ENCODE measurements at regions not wholly inside any gene's neighbourhood (a gene's known extent, or its start where the extent isn't known, plus 50 kb on each side); places are given as distances from the start of the nearest gene placed in this dataset.

GRCh38 chr2:149781263-149781808 lies 193.8 kb upstream of the MMADHC start:
- Histone ChIP-seq H3K9me3 (replicated peaks; ENCODE audit: control insufficient read depth, insufficient read depth, low read length) (no peaks in the 10 kb centered on the region), H3K9me1 (replicated peaks; ENCODE audit: control insufficient read depth, extremely low read depth, insufficient read depth, low read length) (no peaks in the 10 kb centered on the region), H3K4me1 (ENCODE audit: control insufficient read depth, extremely low read depth, insufficient read depth, low read length) (no peaks in the 10 kb centered on the region), H3K79me2 (ENCODE audit: control insufficient read depth, insufficient read depth, low read length) (no peaks in the 10 kb centered on the region), H3K4me2 (ENCODE audit: insufficient read depth, low read length) (no peak overlapping the region), H3K36me3 (ENCODE audit: control insufficient read depth in 2 of 2, extremely low read depth in 1 of 2, insufficient read depth in 2 of 2, low read length in 2 of 2) (no peaks in the 10 kb centered on the region), H3K9ac (replicated peaks; ENCODE audit: extremely low read depth, insufficient read depth, low read length) (no peak overlapping the region), H2AFZ (ENCODE audit: low read depth, low read length) (no peak overlapping the region), H3K27me3 (ENCODE audit: control insufficient read depth in 2 of 2, insufficient read depth in 2 of 2, low read length in 2 of 2) (no peaks in the 10 kb centered on the region), H3K4me3 (replicated peaks in 1 of 3; ENCODE audit: insufficient read depth in 1 of 3, low read depth in 1 of 3, low read length in 3 of 3) (no peak overlapping the region), H4K20me1 (replicated peaks; ENCODE audit: control insufficient read depth, extremely low read depth, insufficient read depth, low read length) (no peaks in the 10 kb centered on the region), H3K27ac (ENCODE audit: insufficient read depth, low read depth, low read length) (no peak overlapping the region)
- CTCF ChIA-PET: no interaction called here
- no TSS peak for BruUV-seq (replicated peaks)
- intact Hi-C loops (cut with micrococcal nuclease) (no loop called here), dilution Hi-C loops (cut with MboI; ENCODE audit: extremely low pct_ligation_motif_present, low sequenced_read_pairs) (no loop called here)
- DNase-seq (ENCODE audit: low read depth, low spot score) (no peak), FAIRE-seq (no peak)
- no peak for TF ChIP-seq EZH2 (IDR thresholded peaks at IDR 0.05; ENCODE audit: borderline replicate concordance, low read depth, low read length, severe bottlenecking)
- TF ChIP-seq POLR2AphosphoS5 (IDR thresholded peaks at IDR 0.05; ENCODE audit: insufficient read depth, low read depth, low read length): no peak
- no peak for TF ChIP-seq FOS (IDR thresholded peaks at IDR 0.05; ENCODE audit: borderline replicate concordance, insufficient read depth, low read length)
- TF ChIP-seq GATA2 (IDR thresholded peaks at IDR 0.05; ENCODE audit: insufficient read depth, insufficient read length, low read depth, low read length): no peak
- no peak for TF ChIP-seq POLR2A (IDR thresholded peaks at IDR 0.05; ENCODE audit: low read depth, low read length)
- TF ChIP-seq MYC (IDR thresholded peaks at IDR 0.05; ENCODE audit: low read depth, low read length): no peak
- POLR2A ChIA-PET: no interaction called here

- DNase-seq (ENCODE audit: low read depth, low spot score) (peak; percentile 72), FAIRE-seq (peak; percentile 31)
- H3K79me2 ChIP-seq (ENCODE audit: control insufficient read depth, insufficient read depth, low read length): no peaks in the 10 kb centered on the region
- H3K9ac ChIP-seq (replicated peaks; ENCODE audit: extremely low read depth, insufficient read depth, low read length): peak overlapping the region; percentile 29
- intact Hi-C loops (cut with micrococcal nuclease): loop anchor here (5.0 kb wide), 1 partner anchor 126 kb away; no protein-coding TSS in a partner anchor
- H3K36me3 ChIP-seq (ENCODE audit: control insufficient read depth in 2 of 2, extremely low read depth in 1 of 2, insufficient read depth in 2 of 2, low read length in 2 of 2): no peaks in the 10 kb centered on the region
- dilution Hi-C loops (cut with MboI; ENCODE audit: extremely low pct_ligation_motif_present, low sequenced_read_pairs): no loop called here
- CTCF ChIA-PET: no interaction called here
- no peak overlapping the region for H3K4me3 ChIP-seq (replicated peaks in 1 of 3; ENCODE audit: insufficient read depth in 1 of 3, low read depth in 1 of 3, low read length in 3 of 3)
- peak overlapping the region; percentile 26 for H2AFZ ChIP-seq (ENCODE audit: low read depth, low read length)
- H3K27ac ChIP-seq (ENCODE audit: insufficient read depth, low read depth, low read length): peak overlapping the region; percentile 46
- peak overlapping the region; percentile 57 for H3K4me2 ChIP-seq (ENCODE audit: insufficient read depth, low read length)
- no peaks in the 10 kb centered on the region for H3K9me1 ChIP-seq (replicated peaks; ENCODE audit: control insufficient read depth, extremely low read depth, insufficient read depth, low read length)
- peaks cover 36% of the 10 kb centered on the region for H3K4me1 ChIP-seq (ENCODE audit: control insufficient read depth, extremely low read depth, insufficient read depth, low read length)
- POLR2A ChIA-PET: no interaction called here
- no TSS peak for BruUV-seq (replicated peaks)
- no peaks in the 10 kb centered on the region for H4K20me1 ChIP-seq (replicated peaks; ENCODE audit: control insufficient read depth, extremely low read depth, insufficient read depth, low read length)
- no peaks in the 10 kb centered on the region for H3K27me3 ChIP-seq (ENCODE audit: control insufficient read depth in 2 of 2, insufficient read depth in 2 of 2, low read length in 2 of 2)
- no peak for TF ChIP-seq FOS (IDR thresholded peaks at IDR 0.05; ENCODE audit: borderline replicate concordance, insufficient read depth, low read length)
- TF ChIP-seq GATA2 (IDR thresholded peaks at IDR 0.05; ENCODE audit: insufficient read depth, insufficient read length, low read depth, low read length): peak; percentile 47
- TF ChIP-seq CTCF (IDR thresholded peaks at IDR 0.05; ENCODE audit: extremely low read depth in 1 of 2, insufficient read depth in 1 of 2, low read depth in 1 of 2, low read length in 2 of 2): no peak
- TF ChIP-seq POLR2AphosphoS5 (IDR thresholded peaks at IDR 0.05; ENCODE audit: insufficient read depth, low read depth, low read length): peak; percentile 16
- no peaks in the 10 kb centered on the region for H3K9me3 ChIP-seq (replicated peaks; ENCODE audit: control insufficient read depth, insufficient read depth, low read length)
Measured at GRCh38 chr2:149773006-149773405, 185.4 kb upstream of the MMADHC start.
